WTC11 (cell line): ENCODE measurements at regions not wholly inside any gene's neighbourhood (a gene's known extent, or its start where the extent isn't known, plus 50 kb on each side); places are given as distances from the start of the nearest gene placed in this dataset.

Experiments used
- HMGXB4 ChIP-seq: sonication (generic); formaldehyde crosslinking; IDR thresholded peaks from 2 replicates; pipeline ENCODE4 v1.8.1; 2023; ENCODE audit warnings: mild to moderate bottlenecking, moderate library complexity, missing genetic modification reagents
- JUN ChIP-seq: sonication (generic); formaldehyde crosslinking; IDR thresholded peaks from 2 replicates; pipeline ENCODE4 v1.8.0; 2023; ENCODE audit warnings: mild to moderate bottlenecking, missing genetic modification reagents
- MYBL2 ChIP-seq: sonication (generic); formaldehyde crosslinking; IDR thresholded peaks from 2 replicates; pipeline ENCODE4 v1.8.1; 2023; ENCODE audit warnings: mild to moderate bottlenecking, moderate library complexity, missing genetic modification reagents
- TP53 ChIP-seq: sonication (generic); formaldehyde crosslinking; IDR thresholded peaks from 2 replicates; pipeline ENCODE4 v1.8.1; 2023; ENCODE audit warnings: mild to moderate bottlenecking, missing genetic modification reagents
- USF2 ChIP-seq: sonication (generic); formaldehyde crosslinking; IDR thresholded peaks from 2 replicates; pipeline ENCODE4 v1.8.1; 2023; ENCODE audit warnings: mild to moderate bottlenecking, missing genetic modification reagents, moderate library complexity
- ZNF138 ChIP-seq: sonication (generic); formaldehyde crosslinking; conservative IDR thresholded peaks from 2 replicates; pipeline ENCODE4 v1.8.1; 2022; ENCODE audit warnings: mild to moderate bottlenecking, moderate library complexity, missing genetic modification reagents
- ZNF232 ChIP-seq: sonication (generic); formaldehyde crosslinking; IDR thresholded peaks from 2 replicates; pipeline ENCODE4 v1.8.0; 2022; ENCODE audit warnings: mild to moderate bottlenecking, missing genetic modification reagents
- ZNF671 ChIP-seq: fragments of 250-450 bp; sonication (Bioruptor Pico); IDR thresholded peaks from 2 replicates; pipeline ENCODE4 v1.8.0; 2021; ENCODE audit warnings: mild to moderate bottlenecking
- TF ChIP-seq, protein P1 (sequence below): fragments of 200-600 bp; IDR thresholded peaks from 2 replicates; pipeline ENCODE4 v1.8.0; 2022; ENCODE audit warnings: antibody characterized with exemption
- TF ChIP-seq, protein P2 (sequence below): sonication (generic); formaldehyde crosslinking; IDR thresholded peaks from 2 replicates; pipeline ENCODE4 v1.8.1; 2022; ENCODE audit warnings: low read depth, mild to moderate bottlenecking, moderate library complexity, missing genetic modification reagents, borderline replicate concordance
- TF ChIP-seq, protein P3 (sequence below): sonication (generic); formaldehyde crosslinking; IDR thresholded peaks from 2 replicates; pipeline ENCODE4 v1.8.1; 2022; ENCODE audit warnings: mild to moderate bottlenecking, missing genetic modification reagents, moderate library complexity, borderline replicate concordance
- TF ChIP-seq, protein P4 (sequence below): sonication (generic); formaldehyde crosslinking; IDR thresholded peaks from 2 replicates; pipeline ENCODE4 v1.8.0; 2023; ENCODE audit warnings: missing genetic modification reagents

GRCh38 chr10:10346390-10347150, 671.1 kb upstream of the CELF2 start:
- TF ChIP-seq, protein P1, sequence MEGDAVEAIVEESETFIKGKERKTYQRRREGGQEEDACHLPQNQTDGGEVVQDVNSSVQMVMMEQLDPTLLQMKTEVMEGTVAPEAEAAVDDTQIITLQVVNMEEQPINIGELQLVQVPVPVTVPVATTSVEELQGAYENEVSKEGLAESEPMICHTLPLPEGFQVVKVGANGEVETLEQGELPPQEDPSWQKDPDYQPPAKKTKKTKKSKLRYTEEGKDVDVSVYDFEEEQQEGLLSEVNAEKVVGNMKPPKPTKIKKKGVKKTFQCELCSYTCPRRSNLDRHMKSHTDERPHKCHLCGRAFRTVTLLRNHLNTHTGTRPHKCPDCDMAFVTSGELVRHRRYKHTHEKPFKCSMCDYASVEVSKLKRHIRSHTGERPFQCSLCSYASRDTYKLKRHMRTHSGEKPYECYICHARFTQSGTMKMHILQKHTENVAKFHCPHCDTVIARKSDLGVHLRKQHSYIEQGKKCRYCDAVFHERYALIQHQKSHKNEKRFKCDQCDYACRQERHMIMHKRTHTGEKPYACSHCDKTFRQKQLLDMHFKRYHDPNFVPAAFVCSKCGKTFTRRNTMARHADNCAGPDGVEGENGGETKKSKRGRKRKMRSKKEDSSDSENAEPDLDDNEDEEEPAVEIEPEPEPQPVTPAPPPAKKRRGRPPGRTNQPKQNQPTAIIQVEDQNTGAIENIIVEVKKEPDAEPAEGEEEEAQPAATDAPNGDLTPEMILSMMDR, result no peak
- no peak for TF ChIP-seq JUN (CRISPR knock-in tag)
- no peak for TF ChIP-seq ZNF232 (CRISPR knock-in tag)
- no peak for TF ChIP-seq HMGXB4 (CRISPR knock-in tag)
- TF ChIP-seq ZNF138 (CRISPR knock-in tag), result no peak
- TF ChIP-seq USF2 (CRISPR knock-in tag), result no peak
- TF ChIP-seq, protein P2, sequence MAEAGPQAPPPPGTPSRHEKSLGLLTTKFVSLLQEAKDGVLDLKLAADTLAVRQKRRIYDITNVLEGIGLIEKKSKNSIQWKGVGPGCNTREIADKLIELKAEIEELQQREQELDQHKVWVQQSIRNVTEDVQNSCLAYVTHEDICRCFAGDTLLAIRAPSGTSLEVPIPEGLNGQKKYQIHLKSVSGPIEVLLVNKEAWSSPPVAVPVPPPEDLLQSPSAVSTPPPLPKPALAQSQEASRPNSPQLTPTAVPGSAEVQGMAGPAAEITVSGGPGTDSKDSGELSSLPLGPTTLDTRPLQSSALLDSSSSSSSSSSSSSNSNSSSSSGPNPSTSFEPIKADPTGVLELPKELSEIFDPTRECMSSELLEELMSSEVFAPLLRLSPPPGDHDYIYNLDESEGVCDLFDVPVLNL (CRISPR knock-in tag), result no peak
- no peak for TF ChIP-seq TP53
- TF ChIP-seq ZNF671 (CRISPR knock-in tag), result no peak
- TF ChIP-seq, protein P3, sequence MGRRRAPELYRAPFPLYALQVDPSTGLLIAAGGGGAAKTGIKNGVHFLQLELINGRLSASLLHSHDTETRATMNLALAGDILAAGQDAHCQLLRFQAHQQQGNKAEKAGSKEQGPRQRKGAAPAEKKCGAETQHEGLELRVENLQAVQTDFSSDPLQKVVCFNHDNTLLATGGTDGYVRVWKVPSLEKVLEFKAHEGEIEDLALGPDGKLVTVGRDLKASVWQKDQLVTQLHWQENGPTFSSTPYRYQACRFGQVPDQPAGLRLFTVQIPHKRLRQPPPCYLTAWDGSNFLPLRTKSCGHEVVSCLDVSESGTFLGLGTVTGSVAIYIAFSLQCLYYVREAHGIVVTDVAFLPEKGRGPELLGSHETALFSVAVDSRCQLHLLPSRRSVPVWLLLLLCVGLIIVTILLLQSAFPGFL, result no peak
- no peak for TF ChIP-seq MYBL2 (CRISPR knock-in tag)
- TF ChIP-seq, protein P4, sequence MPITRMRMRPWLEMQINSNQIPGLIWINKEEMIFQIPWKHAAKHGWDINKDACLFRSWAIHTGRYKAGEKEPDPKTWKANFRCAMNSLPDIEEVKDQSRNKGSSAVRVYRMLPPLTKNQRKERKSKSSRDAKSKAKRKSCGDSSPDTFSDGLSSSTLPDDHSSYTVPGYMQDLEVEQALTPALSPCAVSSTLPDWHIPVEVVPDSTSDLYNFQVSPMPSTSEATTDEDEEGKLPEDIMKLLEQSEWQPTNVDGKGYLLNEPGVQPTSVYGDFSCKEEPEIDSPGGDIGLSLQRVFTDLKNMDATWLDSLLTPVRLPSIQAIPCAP (CRISPR knock-in tag), result no peak
